ENCODE measurements at regions not wholly inside any gene's neighbourhood (a gene's known extent, or its start where the extent isn't known, plus 50 kb on each side); places are given as distances from the start of the nearest gene placed in this dataset.
"Not testable (repeated sequence)": the region's sequence is repeated elsewhere in the genome, so short reads cannot be mapped to it uniquely, and the experiment has no call there.

DNA sequence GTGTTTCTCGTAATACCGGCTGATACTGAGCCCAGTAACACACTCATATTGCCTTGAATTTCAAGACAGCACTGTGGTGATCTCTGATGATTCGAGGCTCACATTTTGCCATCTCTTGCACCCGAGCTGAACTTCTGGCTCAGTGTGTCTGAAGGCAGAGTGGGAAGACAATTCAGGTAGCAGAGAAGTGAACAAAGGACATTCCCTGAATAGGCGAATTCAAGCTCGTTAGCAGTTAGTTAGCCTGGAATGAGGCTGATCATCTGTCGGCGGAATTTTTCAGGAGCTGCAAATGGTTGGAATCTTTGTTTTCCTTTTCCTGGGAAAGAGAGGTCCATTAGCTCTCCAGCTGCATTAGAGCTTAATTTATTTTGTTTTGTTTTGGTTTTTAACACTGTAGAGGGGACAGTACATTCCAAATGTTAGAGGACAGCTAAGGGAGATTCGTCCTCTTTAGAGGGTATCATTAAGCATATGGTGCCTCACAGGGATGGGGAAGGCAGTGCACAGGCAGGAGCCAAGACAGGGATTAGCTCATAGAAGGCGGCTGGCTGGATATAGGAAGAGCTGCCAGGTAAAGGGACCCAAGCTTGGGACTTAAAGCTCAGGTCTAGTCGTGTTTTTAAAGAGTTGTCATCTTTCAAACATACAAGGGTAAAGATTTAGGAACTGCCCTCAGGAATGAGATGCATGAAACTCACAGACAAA lies 119.7 kb upstream of the DLG1 start:
- TF ChIP-seq, protein P1, sequence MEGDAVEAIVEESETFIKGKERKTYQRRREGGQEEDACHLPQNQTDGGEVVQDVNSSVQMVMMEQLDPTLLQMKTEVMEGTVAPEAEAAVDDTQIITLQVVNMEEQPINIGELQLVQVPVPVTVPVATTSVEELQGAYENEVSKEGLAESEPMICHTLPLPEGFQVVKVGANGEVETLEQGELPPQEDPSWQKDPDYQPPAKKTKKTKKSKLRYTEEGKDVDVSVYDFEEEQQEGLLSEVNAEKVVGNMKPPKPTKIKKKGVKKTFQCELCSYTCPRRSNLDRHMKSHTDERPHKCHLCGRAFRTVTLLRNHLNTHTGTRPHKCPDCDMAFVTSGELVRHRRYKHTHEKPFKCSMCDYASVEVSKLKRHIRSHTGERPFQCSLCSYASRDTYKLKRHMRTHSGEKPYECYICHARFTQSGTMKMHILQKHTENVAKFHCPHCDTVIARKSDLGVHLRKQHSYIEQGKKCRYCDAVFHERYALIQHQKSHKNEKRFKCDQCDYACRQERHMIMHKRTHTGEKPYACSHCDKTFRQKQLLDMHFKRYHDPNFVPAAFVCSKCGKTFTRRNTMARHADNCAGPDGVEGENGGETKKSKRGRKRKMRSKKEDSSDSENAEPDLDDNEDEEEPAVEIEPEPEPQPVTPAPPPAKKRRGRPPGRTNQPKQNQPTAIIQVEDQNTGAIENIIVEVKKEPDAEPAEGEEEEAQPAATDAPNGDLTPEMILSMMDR (IDR thresholded peaks at IDR 0.05): no peak
- no peak for DNase-seq (ENCODE audit: low spot score)
- no peak for ATAC-seq (ENCODE audit: low FRiP score)

DNA sequence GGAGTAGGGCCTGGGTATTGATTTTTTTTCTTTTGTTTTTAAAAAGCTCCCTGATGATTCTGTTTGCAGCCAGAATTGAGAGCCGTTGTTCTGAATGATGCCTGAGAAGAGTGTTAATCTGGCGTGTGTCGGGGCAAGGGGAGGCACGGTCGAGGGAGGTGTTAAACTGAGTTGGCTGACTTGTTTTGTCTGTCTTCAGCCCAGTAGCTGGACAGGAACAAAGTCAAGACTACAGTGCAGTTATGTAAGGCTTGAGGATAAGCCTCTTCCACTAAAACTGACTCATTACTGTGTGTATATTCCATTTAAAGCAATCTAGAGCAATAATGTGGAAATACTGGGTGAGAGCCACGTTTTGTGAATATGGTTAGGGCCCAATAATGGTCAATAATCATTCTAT lies 119.0 kb upstream of the DLG1 start:
- ATAC-seq (ENCODE audit: low FRiP score): no peak
- TF ChIP-seq, protein P1 (IDR thresholded peaks at IDR 0.05): no peak
- no peak for DNase-seq (ENCODE audit: low spot score)

DNA sequence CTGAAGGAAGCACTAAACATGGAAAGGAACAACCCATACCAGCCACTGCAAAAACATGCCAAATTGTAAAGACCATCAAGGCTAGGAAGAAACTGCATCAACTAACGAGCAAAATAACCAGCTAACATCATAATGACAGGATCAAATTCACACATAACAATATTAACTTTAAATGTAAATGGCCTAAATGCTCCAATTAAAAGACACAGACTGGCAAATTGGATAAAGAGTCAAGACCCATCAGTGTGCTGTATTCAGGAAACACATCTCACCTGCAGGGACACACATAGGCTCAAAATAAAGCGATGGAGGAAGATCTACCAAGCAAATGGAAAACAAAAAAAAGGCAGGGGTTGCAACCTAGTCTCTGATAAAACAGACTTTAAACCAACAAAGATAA lies 113.5 kb upstream of the DLG1 start:
- ATAC-seq (ENCODE audit: low FRiP score); DNase-seq (ENCODE audit: low spot score): not testable (repeated sequence)

DNA sequence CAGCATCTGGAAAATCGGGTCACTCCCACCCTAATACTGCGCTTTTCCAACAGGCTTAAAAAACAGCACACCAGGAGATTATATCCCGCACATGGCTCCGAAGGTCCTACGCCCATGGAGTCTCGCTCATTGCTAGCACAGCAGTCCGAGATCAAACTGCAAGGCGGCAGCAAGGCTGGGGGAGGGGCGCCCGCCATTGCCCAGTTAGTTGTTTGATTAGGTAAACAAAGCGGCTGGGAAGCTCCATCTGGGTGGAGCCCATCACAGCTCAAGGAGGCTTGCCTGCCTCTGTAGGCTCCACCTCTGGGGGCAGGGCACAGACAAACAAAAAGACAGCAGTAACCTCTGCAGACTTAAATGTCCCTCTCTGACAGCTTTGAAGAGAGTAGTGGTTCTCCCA lies 111.8 kb upstream of the DLG1 start:
- DNase-seq (ENCODE audit: low spot score); ATAC-seq (ENCODE audit: low FRiP score): not testable (repeated sequence)

DNA sequence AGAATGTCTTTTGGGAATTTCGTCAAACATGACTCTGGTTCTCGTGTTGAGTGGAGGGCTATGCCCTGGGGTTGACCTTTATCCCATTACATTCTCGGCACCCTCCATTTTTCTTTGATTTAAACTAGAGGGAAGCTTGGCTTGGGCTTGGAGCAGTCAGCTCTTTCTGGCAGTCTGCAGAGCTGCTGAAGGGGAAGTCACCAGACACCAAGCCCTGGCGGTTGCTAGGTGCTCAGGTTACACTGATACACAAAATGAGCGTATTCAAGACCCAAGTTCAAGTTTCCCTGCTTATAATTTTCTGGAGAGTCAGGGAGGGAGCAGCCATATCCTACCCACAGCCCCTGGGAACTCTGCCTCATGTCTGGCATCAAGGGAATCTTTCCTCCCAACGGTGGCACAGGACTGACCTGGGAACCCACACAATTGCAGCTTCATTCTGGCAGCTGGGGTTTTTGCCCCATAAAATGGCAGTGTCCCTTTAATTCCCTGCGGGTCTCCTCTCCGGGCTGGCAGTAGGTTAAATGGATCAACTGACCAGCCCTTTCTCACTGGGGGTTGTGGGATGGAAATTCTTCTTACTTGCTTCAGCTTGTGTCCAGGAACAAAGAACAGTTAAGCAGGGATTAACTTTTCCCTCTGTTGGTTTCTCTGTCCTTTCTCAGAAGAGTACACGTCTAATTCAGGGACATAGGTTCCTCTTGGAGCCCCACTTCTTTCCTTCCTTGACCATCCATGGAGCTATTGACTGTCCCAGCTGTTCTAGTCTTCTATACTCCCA lies 110.0 kb upstream of the DLG1 start:
- ATAC-seq (ENCODE audit: low FRiP score) (no peak), DNase-seq (ENCODE audit: low spot score) (no peak)
- TF ChIP-seq, protein P1 (IDR thresholded peaks at IDR 0.05): no peak

DNA sequence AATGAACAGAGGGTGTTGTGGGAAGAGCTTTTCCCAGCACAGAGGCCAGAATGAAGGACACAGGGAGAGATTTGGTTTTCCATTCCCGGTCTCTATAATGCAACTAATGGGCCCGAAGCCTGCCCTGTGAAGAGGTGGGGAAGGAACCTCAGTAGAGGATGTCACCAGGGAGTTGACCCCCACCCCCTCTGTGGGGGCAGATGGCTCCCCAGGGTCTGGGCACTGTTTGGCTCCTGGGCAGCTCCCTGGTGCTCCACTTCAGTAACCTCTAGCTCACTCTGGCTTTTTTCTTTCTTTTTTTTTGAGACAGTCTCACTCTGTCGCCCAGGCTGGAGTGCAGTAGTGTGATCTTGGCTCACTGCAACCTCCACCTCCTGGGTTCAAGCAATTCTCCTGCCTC lies 109.1 kb upstream of the DLG1 start:
- no peak for DNase-seq (ENCODE audit: low spot score)
- TF ChIP-seq, protein P1 (IDR thresholded peaks at IDR 0.05): no peak
- no peak for ATAC-seq (ENCODE audit: low FRiP score)

DNA sequence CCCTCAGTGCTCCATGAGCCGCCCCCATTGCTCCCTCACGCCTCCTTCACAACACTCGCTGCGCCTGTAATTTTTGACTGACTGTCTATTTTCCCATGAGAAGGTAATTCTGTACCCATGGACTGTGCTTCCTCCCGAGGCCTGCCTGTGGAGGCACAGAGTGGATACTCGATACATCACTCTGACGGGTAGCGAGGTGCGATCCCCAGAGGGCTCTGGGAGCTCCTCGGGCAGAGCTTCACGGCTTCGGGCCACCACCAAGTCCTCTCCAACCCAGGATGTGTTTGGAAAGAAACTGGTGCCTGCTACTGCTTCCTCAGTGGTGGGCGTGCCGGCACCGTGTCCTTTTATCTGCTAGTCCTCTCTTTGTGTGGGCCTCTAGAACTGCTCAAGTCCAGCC lies 108.6 kb upstream of the DLG1 start:
- no peak for DNase-seq (ENCODE audit: low spot score)
- no peak for ATAC-seq (ENCODE audit: low FRiP score)
- TF ChIP-seq, protein P1 (IDR thresholded peaks at IDR 0.05): no peak

DNA sequence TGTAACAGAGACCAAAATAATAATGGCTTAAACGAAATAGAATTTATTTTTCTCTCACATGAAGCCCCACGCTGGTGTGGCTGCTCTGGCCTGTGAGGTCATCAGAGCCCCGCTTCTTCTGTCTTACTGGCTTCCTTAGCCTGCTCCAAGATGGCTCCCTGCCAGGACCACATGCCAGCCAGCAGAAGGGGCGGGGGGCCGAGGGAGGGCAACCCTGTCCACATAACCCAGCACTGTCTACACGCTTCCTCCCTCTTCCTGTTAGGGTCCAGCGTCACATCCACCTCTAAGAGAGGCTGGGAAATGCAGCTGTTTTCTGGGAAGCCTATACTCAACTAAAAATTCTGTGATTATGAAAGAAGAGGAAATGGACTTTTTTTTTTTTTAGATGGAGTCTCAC lies 107.9 kb upstream of the DLG1 start:
- DNase-seq (ENCODE audit: low spot score) (no peak), ATAC-seq (ENCODE audit: low FRiP score) (peak; percentile 92)
- TF ChIP-seq, protein P1 (IDR thresholded peaks at IDR 0.05): no peak
